GM12878 (cell line): ENCODE measurements at regions not wholly inside any gene's neighbourhood (a gene's known extent, or its start where the extent isn't known, plus 50 kb on each side); places are given as distances from the start of the nearest gene placed in this dataset.

Experiments used
- CBX3 ChIP-seq: fragments of 200-600 bp; sonication (generic); IDR thresholded peaks from 2 replicates; pipeline ENCODE4 v1.6.1; 2016; ENCODE audit warnings: low read depth, borderline replicate concordance
- CEBPB ChIP-seq, 2 experiments: fragments of 150-350 bp in 1 of 2; IDR thresholded peaks; 2 replicates each; pipeline ENCODE4 v1.6.1; 2012 to 2014; ENCODE audit warnings: low read depth in 2 of 2, low read length in 2 of 2, borderline replicate concordance in 1 of 2, inconsistent platforms in 1 of 2
- EZH2 ChIP-seq: IDR thresholded peaks from 2 replicates; pipeline ENCODE4 v1.6.1; 2012; ENCODE audit warnings: low read depth, mild to moderate bottlenecking, control low read depth, inconsistent platforms, low read length, borderline replicate concordance; ENCODE audit not compliant: control insufficient read depth
- FOXM1 ChIP-seq: IDR thresholded peaks from 2 replicates; pipeline ENCODE4 v1.6.1; 2012; ENCODE audit warnings: low read depth, mild to moderate bottlenecking, inconsistent platforms, low read length, moderate library complexity
- HDAC2 ChIP-seq: fragments of 200-600 bp; sonication (generic); IDR thresholded peaks from 2 replicates; pipeline ENCODE4 v1.6.1; 2017
- IKZF1 ChIP-seq: fragments of 450-650 bp; conservative IDR thresholded peaks from 2 replicates; pipeline ENCODE4 v1.6.1; 2017; ENCODE audit warnings: antibody characterized with exemption, mild to moderate bottlenecking
- KDM1A ChIP-seq: fragments of 200-600 bp; sonication (generic); IDR thresholded peaks from 2 replicates; pipeline ENCODE4 v1.6.1; 2016; ENCODE audit warnings: borderline replicate concordance
- MEF2A ChIP-seq: IDR thresholded peaks from 2 replicates; pipeline ENCODE4 v1.6.1; 2011; ENCODE audit warnings: low read depth, mild to moderate bottlenecking, low read length, moderate library complexity; ENCODE audit not compliant: insufficient read depth
- MEF2B ChIP-seq: fragments of 450-650 bp; IDR thresholded peaks from 2 replicates; pipeline ENCODE4 v1.6.1; 2018; ENCODE audit warnings: mild to moderate bottlenecking, moderate library complexity; ENCODE audit not compliant: partially characterized antibody, poor library complexity, severe bottlenecking
- MTA3 ChIP-seq: IDR thresholded peaks from 2 replicates; pipeline ENCODE4 v1.6.1; 2012; ENCODE audit warnings: low read length, inconsistent platforms, borderline replicate concordance
- MYC ChIP-seq: IDR thresholded peaks from 2 replicates; pipeline ENCODE4 v1.6.1; 2011; ENCODE audit warnings: mild to moderate bottlenecking, low read length, moderate library complexity, inconsistent platforms; ENCODE audit not compliant: insufficient read depth, insufficient replicate concordance, insufficient read length, severe bottlenecking
- PML ChIP-seq: IDR thresholded peaks from 2 replicates; pipeline ENCODE4 v1.6.1; 2012; ENCODE audit warnings: low read length, inconsistent platforms
- POLR2AphosphoS2 ChIP-seq: IDR thresholded peaks from 2 replicates; pipeline ENCODE4 v1.6.1; 2011; ENCODE audit warnings: low read depth, mild to moderate bottlenecking, low read length, improper control_type of control experiment, moderate library complexity
- RAD21 ChIP-seq: IDR thresholded peaks from 2 replicates; pipeline ENCODE4 v1.6.1; 2011; ENCODE audit warnings: mild to moderate bottlenecking, low read depth, low read length, moderate library complexity; ENCODE audit not compliant: insufficient read depth
- RB1 ChIP-seq: fragments of 450-650 bp; formaldehyde crosslinking; IDR thresholded peaks from 2 replicates; pipeline ENCODE4 v1.6.1; 2017; ENCODE audit warnings: mild to moderate bottlenecking, borderline replicate concordance
- RELA ChIP-seq: fragments of 450-650 bp; IDR thresholded peaks from 2 replicates; pipeline ENCODE4 v1.8.0; 2014; ENCODE audit warnings: borderline replicate concordance; ENCODE audit not compliant: partially characterized antibody
- SMAD1 ChIP-seq: fragments of 450-650 bp; IDR thresholded peaks from 2 replicates; pipeline ENCODE4 v1.6.1; 2018; ENCODE audit warnings: mild to moderate bottlenecking, low read depth; ENCODE audit not compliant: partially characterized antibody
- SMARCA5 ChIP-seq: fragments of 450-650 bp; IDR thresholded peaks from 2 replicates; pipeline ENCODE4 v1.6.1; 2017; ENCODE audit warnings: mild to moderate bottlenecking
- SP1 ChIP-seq: IDR thresholded peaks from one replicate; pipeline ENCODE4 v1.6.1; 2011; ENCODE audit warnings: low read depth, low read length
- TBL1XR1 ChIP-seq: IDR thresholded peaks from 2 replicates; pipeline ENCODE4 v1.6.1; 2012; ENCODE audit warnings: low read depth, low read length, improper control_type of control experiment
- TCF12 ChIP-seq: IDR thresholded peaks from 2 replicates; pipeline ENCODE4 v1.6.1; 2011; ENCODE audit warnings: low read depth, mild to moderate bottlenecking, low read length
- TCF7 ChIP-seq: IDR thresholded peaks from 2 replicates; pipeline ENCODE4 v1.6.1; 2014; ENCODE audit warnings: antibody characterized with exemption, borderline replicate concordance
- ZBED1 ChIP-seq: IDR thresholded peaks from 2 replicates; pipeline ENCODE4 v1.6.1; 2016; ENCODE audit warnings: borderline replicate concordance
- TF ChIP-seq, protein P1 (sequence below): fragments of 450-650 bp; IDR thresholded peaks from 2 replicates; pipeline ENCODE4 v1.6.1; 2017; ENCODE audit warnings: low read depth, mild to moderate bottlenecking, moderate library complexity
- TF ChIP-seq, protein P2 (sequence below): fragments of 450-650 bp; IDR thresholded peaks from 2 replicates; pipeline ENCODE4 v1.6.1; 2017; ENCODE audit warnings: mild to moderate bottlenecking, moderate library complexity

DNA sequence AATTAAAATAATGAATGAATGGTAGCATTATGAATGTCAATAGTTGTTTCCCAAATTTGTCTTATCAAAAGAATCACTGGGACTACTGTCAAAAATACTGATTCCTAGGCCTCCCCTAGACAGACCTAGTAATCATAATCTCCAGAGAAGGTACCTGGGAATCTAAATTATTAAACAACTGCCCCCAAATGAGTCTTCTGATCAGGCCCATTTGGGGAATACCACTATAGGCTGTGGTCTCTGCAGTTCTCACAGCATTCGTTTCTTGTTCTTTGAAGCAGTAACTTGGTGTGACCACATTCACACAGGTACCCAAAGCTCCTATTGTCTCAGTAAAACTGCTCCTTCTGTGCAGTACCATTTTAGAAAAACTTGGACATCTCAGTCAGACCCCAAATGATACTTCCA lies 230.9 kb downstream of the PIK3R1 start (continued):
- TF ChIP-seq CEBPB (IDR thresholded peaks at IDR 0.05; ENCODE audit: borderline replicate concordance in 1 of 2, low read depth in 2 of 2, low read length in 2 of 2) (0 out of 4 replicates have a peak, but pooled peaks of 1 of the 2 experiments have one; percentile 41), MEF2A (0 out of 2 replicates have a peak, but pooled peaks have one; percentile 36), TBL1XR1 (0 out of 2 replicates have a peak, but pooled peaks have one; percentile 15), MEF2B (peak; percentile 97), MTA3 (peak; percentile 69), RB1 (peak; percentile 56; the same call in 1 of the 2 replicates), HDAC2 (no peak), CBX3 (no peak), TCF7 (peak; percentile 91), POLR2AphosphoS2 (no peak), SMARCA5 (no peak), IKZF1 (peak; percentile 43), RAD21 (peak; percentile 34), RELA (peak; percentile 46), MYC (no peak), PML (peak; percentile 43; the same call in 1 of the 2 replicates), FOXM1 (peak; percentile 73; the same call in 1 of the 2 replicates), EZH2 (no peak), SMAD1 (peak; percentile 77), TCF12 (peak; percentile 88), SP1 (peak; percentile 33), ZBED1 (peak; percentile 69), KDM1A (no peak)
- TF ChIP-seq, protein P1, sequence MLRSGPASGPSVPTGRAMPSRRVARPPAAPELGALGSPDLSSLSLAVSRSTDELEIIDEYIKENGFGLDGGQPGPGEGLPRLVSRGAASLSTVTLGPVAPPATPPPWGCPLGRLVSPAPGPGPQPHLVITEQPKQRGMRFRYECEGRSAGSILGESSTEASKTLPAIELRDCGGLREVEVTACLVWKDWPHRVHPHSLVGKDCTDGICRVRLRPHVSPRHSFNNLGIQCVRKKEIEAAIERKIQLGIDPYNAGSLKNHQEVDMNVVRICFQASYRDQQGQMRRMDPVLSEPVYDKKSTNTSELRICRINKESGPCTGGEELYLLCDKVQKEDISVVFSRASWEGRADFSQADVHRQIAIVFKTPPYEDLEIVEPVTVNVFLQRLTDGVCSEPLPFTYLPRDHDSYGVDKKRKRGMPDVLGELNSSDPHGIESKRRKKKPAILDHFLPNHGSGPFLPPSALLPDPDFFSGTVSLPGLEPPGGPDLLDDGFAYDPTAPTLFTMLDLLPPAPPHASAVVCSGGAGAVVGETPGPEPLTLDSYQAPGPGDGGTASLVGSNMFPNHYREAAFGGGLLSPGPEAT = peak; percentile 84
- TF ChIP-seq, protein P2, sequence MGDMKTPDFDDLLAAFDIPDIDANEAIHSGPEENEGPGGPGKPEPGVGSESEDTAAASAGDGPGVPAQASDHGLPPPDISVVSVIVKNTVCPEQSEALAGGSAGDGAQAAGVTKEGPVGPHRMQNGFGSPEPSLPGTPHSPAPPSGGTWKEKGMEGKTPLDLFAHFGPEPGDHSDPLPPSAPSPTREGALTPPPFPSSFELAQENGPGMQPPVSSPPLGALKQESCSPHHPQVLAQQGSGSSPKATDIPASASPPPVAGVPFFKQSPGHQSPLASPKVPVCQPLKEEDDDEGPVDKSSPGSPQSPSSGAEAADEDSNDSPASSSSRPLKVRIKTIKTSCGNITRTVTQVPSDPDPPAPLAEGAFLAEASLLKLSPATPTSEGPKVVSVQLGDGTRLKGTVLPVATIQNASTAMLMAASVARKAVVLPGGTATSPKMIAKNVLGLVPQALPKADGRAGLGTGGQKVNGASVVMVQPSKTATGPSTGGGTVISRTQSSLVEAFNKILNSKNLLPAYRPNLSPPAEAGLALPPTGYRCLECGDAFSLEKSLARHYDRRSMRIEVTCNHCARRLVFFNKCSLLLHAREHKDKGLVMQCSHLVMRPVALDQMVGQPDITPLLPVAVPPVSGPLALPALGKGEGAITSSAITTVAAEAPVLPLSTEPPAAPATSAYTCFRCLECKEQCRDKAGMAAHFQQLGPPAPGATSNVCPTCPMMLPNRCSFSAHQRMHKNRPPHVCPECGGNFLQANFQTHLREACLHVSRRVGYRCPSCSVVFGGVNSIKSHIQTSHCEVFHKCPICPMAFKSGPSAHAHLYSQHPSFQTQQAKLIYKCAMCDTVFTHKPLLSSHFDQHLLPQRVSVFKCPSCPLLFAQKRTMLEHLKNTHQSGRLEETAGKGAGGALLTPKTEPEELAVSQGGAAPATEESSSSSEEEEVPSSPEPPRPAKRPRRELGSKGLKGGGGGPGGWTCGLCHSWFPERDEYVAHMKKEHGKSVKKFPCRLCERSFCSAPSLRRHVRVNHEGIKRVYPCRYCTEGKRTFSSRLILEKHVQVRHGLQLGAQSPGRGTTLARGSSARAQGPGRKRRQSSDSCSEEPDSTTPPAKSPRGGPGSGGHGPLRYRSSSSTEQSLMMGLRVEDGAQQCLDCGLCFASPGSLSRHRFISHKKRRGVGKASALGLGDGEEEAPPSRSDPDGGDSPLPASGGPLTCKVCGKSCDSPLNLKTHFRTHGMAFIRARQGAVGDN = peak; percentile 50
